GM21526 (cell line): ENCODE measurements at regions not wholly inside any gene's neighbourhood (a gene's known extent, or its start where the extent isn't known, plus 50 kb on each side); places are given as distances from the start of the nearest gene placed in this dataset.
"Not testable (repeated sequence)": the region's sequence is repeated elsewhere in the genome, so short reads cannot be mapped to it uniquely, and the experiment has no call there.

ENCODE experiments used
- ATAC-seq: cut with Tn5 transposase; IDR thresholded peaks from one replicate; pipeline ENCODE4 v1.9.1; 2021; ENCODE audit warnings: moderate library complexity; ENCODE audit not compliant: unreplicated experiment, low FRiP score

GRCh38 chr7:109692613-109693012, 1122.9 kb downstream of the DNAJB9 start:
- ATAC-seq, result not testable (repeated sequence)

GRCh38 chr7:109694149-109695071, 1124.7 kb downstream of the DNAJB9 start:
- no peak for ATAC-seq

DNA sequence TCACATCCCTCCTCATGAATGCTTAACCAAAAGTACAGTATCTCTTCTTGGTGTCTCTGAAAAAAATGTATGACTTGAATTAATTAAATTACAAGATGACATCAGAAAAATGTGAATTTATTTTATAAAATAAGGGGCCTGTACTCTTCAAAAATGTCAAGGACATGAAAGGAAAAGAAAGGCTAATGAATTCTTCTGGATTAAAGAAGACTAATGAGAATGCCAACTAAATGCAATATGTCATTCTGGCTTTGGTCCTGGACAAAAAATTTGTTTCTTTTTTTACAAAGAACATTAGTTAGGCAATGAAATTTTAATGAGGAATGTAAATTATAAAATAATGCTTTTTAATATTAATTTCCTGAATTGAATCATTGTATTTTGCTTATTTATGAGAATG, 1125.7 kb downstream of the DNAJB9 start:
- ATAC-seq, result no peak

DNA sequence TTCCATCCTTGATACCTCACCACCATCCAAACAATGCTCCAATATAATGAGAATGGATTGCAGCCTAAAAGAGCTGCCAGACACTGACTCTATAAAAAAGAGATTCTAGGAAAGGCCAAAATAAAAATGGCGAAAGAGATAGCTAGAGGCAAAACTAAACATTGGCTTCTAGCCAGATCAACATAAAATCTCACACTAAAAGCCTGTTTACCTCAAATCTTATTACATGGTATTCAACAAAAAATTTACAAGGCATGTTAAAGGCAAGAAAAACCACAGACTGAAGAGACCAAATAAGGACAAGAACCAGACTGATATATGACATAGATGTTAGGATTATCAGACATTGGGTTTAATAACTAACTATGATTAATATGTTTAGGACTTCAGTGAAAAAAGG, 1127.0 kb downstream of the DNAJB9 start:
- ATAC-seq, result no peak

GRCh38 chr7:109699661-109700060, 1130.0 kb downstream of the DNAJB9 start:
- ATAC-seq, result no peak

GRCh38 chr7:109713366-109713765, 1143.7 kb downstream of the DNAJB9 start:
- no peak for ATAC-seq

- not testable (repeated sequence) for ATAC-seq
These were observed 1149.7 kb downstream of the DNAJB9 start for GRCh38 chr7:109719359-109719758.

DNA sequence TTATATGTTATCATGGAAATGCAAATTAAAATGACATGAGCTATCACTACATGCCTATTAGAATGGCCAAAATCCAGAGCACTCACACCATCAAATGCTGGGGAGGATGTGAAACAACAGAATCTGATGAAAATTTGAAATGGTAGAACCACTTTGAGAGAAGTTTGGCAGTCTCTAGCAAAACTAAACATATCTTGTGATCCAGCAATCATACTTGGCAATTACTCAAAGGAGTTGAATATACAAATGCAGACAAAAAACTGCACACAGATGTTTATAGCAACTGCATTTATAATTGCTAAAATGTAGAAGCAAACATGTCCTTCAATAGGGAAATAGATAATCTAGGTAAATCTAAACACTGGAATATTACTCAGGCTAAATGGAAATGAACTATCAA, 1164.9 kb downstream of the DNAJB9 start:
- ATAC-seq, result no peak

- ATAC-seq, result no peak
These were observed 1166.2 kb downstream of the DNAJB9 start for GRCh38 chr7:109735881-109736280.

GRCh38 chr7:109745677-109746410, 1176.2 kb downstream of the DNAJB9 start:
- no peak for ATAC-seq

DNA sequence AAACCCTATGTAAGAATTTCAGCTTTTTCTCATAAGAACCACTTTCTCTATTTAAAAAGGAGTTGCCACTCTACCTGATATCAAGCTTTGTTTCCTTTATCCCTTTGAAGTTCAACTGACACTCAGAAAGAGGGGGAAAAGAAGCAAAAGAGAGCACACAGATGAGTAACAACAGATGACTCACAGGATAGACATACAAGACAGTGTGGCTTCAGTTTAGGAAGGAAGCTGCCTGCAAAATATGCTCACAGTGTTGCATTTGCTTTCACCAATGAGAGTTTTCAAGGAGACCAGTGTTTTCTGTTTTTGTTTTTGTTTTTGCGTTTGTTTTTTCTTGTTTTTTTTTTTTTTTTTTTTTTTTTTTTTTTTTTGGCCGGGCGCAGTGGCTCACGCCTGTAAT, 1181.6 kb downstream of the DNAJB9 start:
- ATAC-seq, result no peak

- ATAC-seq, result no peak
These were observed 1182.4 kb downstream of the DNAJB9 start for GRCh38 chr7:109752068-109752467.

GRCh38 chr7:109757713-109758112, 1188.0 kb downstream of the DNAJB9 start:
- ATAC-seq, result no peak

DNA sequence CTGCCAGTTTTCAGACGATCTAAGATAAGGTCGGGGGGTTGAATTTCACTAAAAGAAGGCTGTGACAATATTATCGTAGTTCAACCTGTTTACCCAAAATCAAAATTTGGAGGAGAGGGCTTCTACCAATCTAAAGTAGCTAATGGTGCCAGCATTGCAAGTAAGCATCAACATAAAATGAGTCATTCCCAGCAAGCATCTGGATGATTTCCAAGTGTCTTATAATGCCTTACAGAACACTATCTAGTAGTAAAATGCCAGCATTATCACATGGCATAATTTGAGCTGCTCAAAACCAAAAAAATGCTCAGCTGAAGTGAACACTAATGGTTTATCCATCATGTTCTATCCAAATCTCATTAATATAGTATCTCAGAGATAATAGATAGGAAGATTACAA, 1193.9 kb downstream of the DNAJB9 start:
- ATAC-seq, result no peak

GRCh38 chr7:109772161-109772560, 1202.5 kb downstream of the DNAJB9 start:
- ATAC-seq, result no peak

GRCh38 chr7:109782806-109783205, 1213.1 kb downstream of the DNAJB9 start:
- ATAC-seq, result no peak

- no peak for ATAC-seq
These were observed 1236.9 kb downstream of the DNAJB9 start for GRCh38 chr7:109806548-109806947.

DNA sequence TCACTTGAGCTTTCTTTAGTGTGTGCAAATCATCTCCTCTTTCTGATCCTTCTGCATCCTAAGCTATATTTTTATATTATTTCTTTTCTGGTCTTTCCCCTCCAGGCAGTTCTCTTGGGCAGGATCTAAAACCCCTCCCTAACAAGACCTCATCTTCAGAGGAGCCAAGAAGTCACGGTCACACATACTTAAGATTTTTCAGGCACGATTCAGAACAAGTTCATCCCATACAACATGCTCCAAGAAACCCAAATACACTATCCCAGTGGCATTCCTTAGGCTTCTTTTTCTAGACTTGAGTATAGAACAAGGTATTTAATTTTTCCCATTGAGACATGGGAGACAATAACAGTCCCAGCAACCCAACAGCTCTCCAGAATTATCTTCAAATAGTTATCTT, 1251.5 kb downstream of the DNAJB9 start:
- no peak for ATAC-seq

DNA sequence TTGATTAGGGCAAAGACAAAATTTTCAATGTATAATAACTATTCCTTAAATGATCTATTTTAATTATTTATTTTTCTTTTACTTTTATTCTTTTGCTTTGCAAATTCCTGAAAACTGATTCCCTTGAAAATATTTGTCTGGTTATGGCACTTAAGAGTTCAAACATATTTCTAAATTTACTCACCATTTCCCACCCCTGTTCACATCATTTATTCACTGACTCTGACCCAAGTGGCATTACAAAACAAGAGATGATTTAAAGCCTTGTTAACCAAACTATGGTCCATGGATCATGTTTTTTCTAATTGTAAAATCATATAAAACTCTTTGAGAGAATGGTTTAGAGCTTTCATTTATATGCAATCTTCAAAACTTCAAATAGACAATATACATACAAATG, 1256.1 kb upstream of the LRRN3 start:
- no peak for ATAC-seq

- ATAC-seq, result no peak
These were observed 1255.3 kb upstream of the LRRN3 start for GRCh38 chr7:109835577-109835976.

DNA sequence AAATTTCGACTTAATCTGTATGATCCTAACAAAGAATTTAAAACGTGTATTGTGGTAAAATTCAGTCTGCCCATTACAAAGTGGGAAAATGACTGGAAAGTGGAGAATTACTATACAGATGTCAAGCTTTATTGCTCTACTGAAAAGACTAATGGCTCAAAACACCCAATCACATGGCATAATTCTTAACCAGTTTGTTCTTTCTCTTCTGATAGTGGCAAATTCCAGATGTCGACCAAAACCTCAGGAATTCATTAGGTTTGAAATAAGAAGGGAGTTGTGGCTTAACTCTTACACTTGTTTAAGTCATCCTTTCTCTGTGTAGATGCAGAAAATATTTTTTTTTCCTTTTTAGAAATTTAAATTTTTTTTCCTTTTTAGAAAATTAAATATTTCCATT, 1254.9 kb upstream of the LRRN3 start:
- no peak for ATAC-seq

DNA sequence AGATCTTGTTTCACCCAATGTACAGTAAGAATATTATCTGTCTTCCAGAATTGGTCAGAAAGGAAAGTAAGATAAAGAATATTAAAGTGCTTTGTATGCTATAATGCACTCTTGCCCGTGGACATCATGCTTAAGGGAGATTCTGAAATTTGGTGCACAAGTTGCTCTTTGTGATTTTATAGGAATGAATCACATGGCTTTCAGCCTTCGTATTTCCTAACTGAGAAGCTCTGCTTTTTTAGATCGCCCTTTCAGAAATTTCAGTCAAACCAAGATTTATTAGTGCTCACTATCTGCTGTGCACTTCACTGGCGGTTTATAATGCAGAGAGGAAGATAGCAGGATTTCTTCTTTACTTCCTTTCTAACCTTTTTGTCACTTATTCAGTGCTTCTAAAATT, 1248.5 kb upstream of the LRRN3 start:
- ATAC-seq, result no peak
